H9 (cell line): ENCODE measurements at regions not wholly inside any gene's neighbourhood (a gene's known extent, or its start where the extent isn't known, plus 50 kb on each side); places are given as distances from the start of the nearest gene placed in this dataset.

Experiments
- DNase-seq: peaks from one replicate; pipeline ENCODE4 v3.0.0-alpha.2; 2017
- H2AFZ ChIP-seq: one replicate; pipeline ENCODE4 v1.6.1; 2013; ENCODE audit warnings: mild to moderate bottlenecking, low read length, control low read depth, moderate library complexity
- H2AK5ac ChIP-seq: 2 replicates; pipeline ENCODE4 v1.6.1; 2013; ENCODE audit warnings: low read length, control low read depth, mixed read lengths; ENCODE audit not compliant: insufficient read length
- H2BK120ac ChIP-seq: one replicate; pipeline ENCODE4 v1.6.1; 2013; ENCODE audit warnings: low read depth, mild to moderate bottlenecking, low read length, control low read depth, inconsistent platforms; ENCODE audit not compliant: poor library complexity, severe bottlenecking
- H2BK12ac ChIP-seq: 2 replicates; pipeline ENCODE4 v1.6.1; 2013; ENCODE audit warnings: low read length, control low read depth, mixed read lengths, low read depth; ENCODE audit not compliant: insufficient read length
- H2BK15ac ChIP-seq: 2 replicates; pipeline ENCODE4 v1.6.1; 2013; ENCODE audit warnings: low read depth, low read length, control low read depth
- H2BK20ac ChIP-seq: one replicate; pipeline ENCODE4 v1.6.1; 2013; ENCODE audit warnings: low read depth, mild to moderate bottlenecking, low read length, control low read depth, inconsistent platforms; ENCODE audit not compliant: poor library complexity, severe bottlenecking
- H2BK5ac ChIP-seq: 2 replicates; pipeline ENCODE4 v1.6.1; 2013; ENCODE audit warnings: low read length, control low read depth, mixed read lengths; ENCODE audit not compliant: insufficient read length
- H3K14ac ChIP-seq: 2 replicates; pipeline ENCODE4 v1.6.1; 2013; ENCODE audit warnings: low read length, control low read depth; ENCODE audit not compliant: insufficient read depth
- H3K18ac ChIP-seq: 2 replicates; pipeline ENCODE4 v1.6.1; 2013; ENCODE audit warnings: low read depth, mild to moderate bottlenecking, mixed read lengths, low read length, control low read depth; ENCODE audit not compliant: insufficient read length
- H3K23ac ChIP-seq: 2 replicates; pipeline ENCODE4 v1.6.1; 2013; ENCODE audit warnings: low read length, control low read depth, mixed read lengths, low read depth; ENCODE audit not compliant: insufficient read length
- H3K23me2 ChIP-seq: 2 replicates; pipeline ENCODE4 v1.6.1; 2013; ENCODE audit warnings: low read depth, mild to moderate bottlenecking, mixed read lengths, low read length, control low read depth; ENCODE audit not compliant: insufficient read length, poor library complexity, severe bottlenecking
- H3K27ac ChIP-seq: 2 replicates; pipeline ENCODE4 v1.5.1; 2013; ENCODE audit warnings: low read length, control low read depth, mixed read lengths, low read depth; ENCODE audit not compliant: insufficient read length
- H3K27me3 ChIP-seq: 2 replicates; pipeline ENCODE4 v1.6.1; 2013; ENCODE audit warnings: low read length, control low read depth, inconsistent platforms; ENCODE audit not compliant: insufficient read depth
- H3K4ac ChIP-seq: 2 replicates; pipeline ENCODE4 v1.6.1; 2013; ENCODE audit warnings: low read depth, mild to moderate bottlenecking, control low read depth, inconsistent platforms, low read length, moderate library complexity
- H3K4me1 ChIP-seq: 2 replicates; pipeline ENCODE4 v1.6.1; 2013; ENCODE audit warnings: low read length, control low read depth, inconsistent platforms; ENCODE audit not compliant: insufficient read depth
- H3K4me2 ChIP-seq: 2 replicates; pipeline ENCODE4 v1.6.1; 2013; ENCODE audit warnings: low read length, control low read depth, mixed read lengths; ENCODE audit not compliant: insufficient read length, insufficient read depth
- H3K56ac ChIP-seq: 2 replicates; pipeline ENCODE4 v1.6.1; 2013; ENCODE audit warnings: low read depth, mild to moderate bottlenecking, mixed read lengths, low read length, control low read depth; ENCODE audit not compliant: insufficient read length
- H3K79me1 ChIP-seq: 2 replicates; pipeline ENCODE4 v1.6.1; 2013; ENCODE audit warnings: low read depth, mild to moderate bottlenecking, moderate library complexity, low read length, control low read depth, inconsistent platforms; ENCODE audit not compliant: insufficient read depth, poor library complexity, severe bottlenecking
- H3K79me2 ChIP-seq: 2 replicates; pipeline ENCODE4 v1.6.1; 2013; ENCODE audit warnings: low read length, control low read depth, inconsistent platforms; ENCODE audit not compliant: insufficient read depth
- H3K9ac ChIP-seq: 2 replicates; pipeline ENCODE4 v1.6.1; 2013; ENCODE audit warnings: low read length, control low read depth, mixed read lengths; ENCODE audit not compliant: insufficient read length; ENCODE audit errors: extremely low read depth
- H3K9me3 ChIP-seq: one replicate; pipeline ENCODE4 v1.6.1; 2013; ENCODE audit warnings: low read depth, low read length, inconsistent platforms; ENCODE audit not compliant: control insufficient read depth
- H3T11ph ChIP-seq: one replicate; pipeline ENCODE4 v1.6.1; 2013; ENCODE audit warnings: mild to moderate bottlenecking, low read length, control low read depth, inconsistent platforms
- H4K20me1 ChIP-seq: one replicate; pipeline ENCODE4 v1.6.1; 2013; ENCODE audit not compliant: control insufficient read depth, insufficient read length, insufficient read depth
- H4K5ac ChIP-seq: 2 replicates; pipeline ENCODE4 v1.6.1; 2013; ENCODE audit warnings: low read depth, mild to moderate bottlenecking, mixed read lengths, low read length, control low read depth; ENCODE audit not compliant: insufficient read length
- H4K8ac ChIP-seq: replicated peaks from 2 replicates; pipeline ENCODE4 v1.6.1; 2013; ENCODE audit warnings: low read length, control low read depth, mixed read lengths, low read depth; ENCODE audit not compliant: insufficient read length
- H4K91ac ChIP-seq: 2 replicates; pipeline ENCODE4 v1.6.1; 2013; ENCODE audit warnings: low read depth, mild to moderate bottlenecking, moderate library complexity, mixed read lengths, low read length, control low read depth; ENCODE audit not compliant: insufficient read length
- H3K27ac Mint-ChIP-seq, 3 experiments: 2 replicates in 2 of 3; 3 replicates in 1 of 3; pipeline ENCODE4 v1.8.0; 2020 to 2021; ENCODE audit warnings: mixed read lengths in 3 of 3, mild to moderate bottlenecking in 1 of 3, moderate library complexity in 1 of 3
- H3K27me3 Mint-ChIP-seq: 2 replicates; pipeline ENCODE4 v1.8.0; 2021; ENCODE audit warnings: low read depth, mild to moderate bottlenecking, moderate library complexity, mixed read lengths
- H3K36me3 Mint-ChIP-seq, 3 experiments: 2 replicates in 2 of 3; 3 replicates in 1 of 3; pipeline ENCODE4 v1.8.0; 2020 to 2021; ENCODE audit warnings: low read depth in 3 of 3, mixed read lengths in 3 of 3; ENCODE audit not compliant: insufficient read depth in 1 of 3
- H3K4me1 Mint-ChIP-seq, 2 experiments: 2 replicates each; pipeline ENCODE4 v1.8.0; 2020; ENCODE audit warnings: mixed read lengths in 2 of 2
- H3K4me3 Mint-ChIP-seq, 2 experiments: 2 replicates in 1 of 2; 3 replicates in 1 of 2; pipeline ENCODE4 v1.8.0; 2020 to 2021; ENCODE audit warnings: mild to moderate bottlenecking in 2 of 2, mixed read lengths in 2 of 2, moderate library complexity in 1 of 2
- H3K9me3 Mint-ChIP-seq, 2 experiments: 2 replicates in 1 of 2; 3 replicates in 1 of 2; pipeline ENCODE4 v1.8.0; 2020; ENCODE audit warnings: mild to moderate bottlenecking in 2 of 2, mixed read lengths in 2 of 2, moderate library complexity in 1 of 2
- CTCF ChIP-seq: fragments of 200-600 bp; sonication (generic); conservative IDR thresholded peaks from 3 replicates; pipeline ENCODE4 v1.8.0; 2021; ENCODE audit warnings: antibody characterized with exemption, mild to moderate bottlenecking
- WGBS: extraction: QIAGEN DNeasy Blood & Tissue Kit; methylation state at CpG from one replicate; pipeline ENCODE4 v1.1.7; 2013; ENCODE audit warnings: missing lambda C conversion rate, low lambda C conversion rate, mixed read lengths; ENCODE audit not compliant: insufficient read length; ENCODE audit errors: extremely low coverage; 5-methylcytosine and 5-hydroxymethylcytosine counted together

GRCh38 chr3:13125092-13126015 lies 52.1 kb upstream of the IQSEC1 start:
- Histone ChIP-seq H3T11ph (no peak overlapping the region), H2BK120ac (no peak overlapping the region), H3K9ac (no peak overlapping the region), H3K4me1 (no peaks in the 10 kb centered on the region), H2AFZ (no peak overlapping the region), H3K79me1 (no peaks in the 10 kb centered on the region), H2BK15ac (no peak overlapping the region), H2BK5ac (no peak overlapping the region), H3K9me3 (no peaks in the 10 kb centered on the region), H3K79me2 (no peaks in the 10 kb centered on the region), H4K8ac (no peak overlapping the region), H3K23ac (no peak overlapping the region), H3K4me2 (no peak overlapping the region), H3K23me2 (no peaks in the 10 kb centered on the region), H3K27me3 (no peaks in the 10 kb centered on the region), H3K18ac (no peak overlapping the region), H3K14ac (no peak overlapping the region), H3K27ac (no peak overlapping the region), H4K91ac (no peak overlapping the region), H3K4ac (no peak overlapping the region), H2AK5ac (no peak overlapping the region), H2BK20ac (no peak overlapping the region), H4K5ac (no peak overlapping the region), H4K20me1 (no peaks in the 10 kb centered on the region), H2BK12ac (no peak overlapping the region), H3K56ac (no peak overlapping the region)
- Mint-ChIP-seq H3K27ac (peak overlapping the region in 1 of 3 experiments; percentile 49; a peak in 2 of 7 replicates), H3K4me3 (no peak overlapping the region), H3K27me3 (no peaks in the 10 kb centered on the region), H3K9me3 (no peaks in the 10 kb centered on the region), H3K36me3 (no peaks in the 10 kb centered on the region), H3K4me1 (peaks cover 0 to 12% of the 10 kb centered on the region in 2 experiments; a peak in 2 of 4 replicates)
- DNase-seq: no peak
- no CpG with 5 or more reads among the region's 13 CpGs for WGBS
- no peak for TF ChIP-seq CTCF
